ENCODE measurements at regions not wholly inside any gene's neighbourhood (a gene's known extent, or its start where the extent isn't known, plus 50 kb on each side); places are given as distances from the start of the nearest gene placed in this dataset.

DNA sequence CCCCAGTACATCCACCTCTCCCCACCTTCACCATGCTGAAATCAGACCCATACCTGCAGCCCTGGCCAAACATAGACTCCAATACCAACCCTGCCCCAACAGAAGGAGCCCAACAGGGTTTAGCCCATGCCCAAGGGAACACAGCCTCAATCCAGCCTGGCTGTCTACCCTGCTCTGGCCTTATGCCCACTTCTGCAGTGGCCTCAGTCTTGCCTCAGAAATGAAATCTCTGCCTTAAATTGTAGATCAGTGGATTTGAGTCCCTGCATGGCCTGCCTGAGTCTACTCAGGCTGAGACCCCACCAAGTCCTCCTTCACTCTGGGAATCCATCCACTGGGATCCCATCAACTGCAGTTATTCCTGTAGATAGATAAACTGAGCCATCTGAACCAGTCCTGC is 97.6 kb upstream of the GJB5 start:
- TF ChIP-seq, protein P1, sequence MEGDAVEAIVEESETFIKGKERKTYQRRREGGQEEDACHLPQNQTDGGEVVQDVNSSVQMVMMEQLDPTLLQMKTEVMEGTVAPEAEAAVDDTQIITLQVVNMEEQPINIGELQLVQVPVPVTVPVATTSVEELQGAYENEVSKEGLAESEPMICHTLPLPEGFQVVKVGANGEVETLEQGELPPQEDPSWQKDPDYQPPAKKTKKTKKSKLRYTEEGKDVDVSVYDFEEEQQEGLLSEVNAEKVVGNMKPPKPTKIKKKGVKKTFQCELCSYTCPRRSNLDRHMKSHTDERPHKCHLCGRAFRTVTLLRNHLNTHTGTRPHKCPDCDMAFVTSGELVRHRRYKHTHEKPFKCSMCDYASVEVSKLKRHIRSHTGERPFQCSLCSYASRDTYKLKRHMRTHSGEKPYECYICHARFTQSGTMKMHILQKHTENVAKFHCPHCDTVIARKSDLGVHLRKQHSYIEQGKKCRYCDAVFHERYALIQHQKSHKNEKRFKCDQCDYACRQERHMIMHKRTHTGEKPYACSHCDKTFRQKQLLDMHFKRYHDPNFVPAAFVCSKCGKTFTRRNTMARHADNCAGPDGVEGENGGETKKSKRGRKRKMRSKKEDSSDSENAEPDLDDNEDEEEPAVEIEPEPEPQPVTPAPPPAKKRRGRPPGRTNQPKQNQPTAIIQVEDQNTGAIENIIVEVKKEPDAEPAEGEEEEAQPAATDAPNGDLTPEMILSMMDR (IDR thresholded peaks at IDR 0.05) = no peak
- TF ChIP-seq EZH2 (IDR thresholded peaks at IDR 0.05; ENCODE audit: borderline replicate concordance, insufficient read depth, low read depth, low read length, poor library complexity, severe bottlenecking) = no peak

All from B cell (primary cell).